ENCODE measurements at regions not wholly inside any gene's neighbourhood (a gene's known extent, or its start where the extent isn't known, plus 50 kb on each side); places are given as distances from the start of the nearest gene placed in this dataset.
"Not testable (repeated sequence)": the region's sequence is repeated elsewhere in the genome, so short reads cannot be mapped to it uniquely, and the experiment has no call there.

DNA sequence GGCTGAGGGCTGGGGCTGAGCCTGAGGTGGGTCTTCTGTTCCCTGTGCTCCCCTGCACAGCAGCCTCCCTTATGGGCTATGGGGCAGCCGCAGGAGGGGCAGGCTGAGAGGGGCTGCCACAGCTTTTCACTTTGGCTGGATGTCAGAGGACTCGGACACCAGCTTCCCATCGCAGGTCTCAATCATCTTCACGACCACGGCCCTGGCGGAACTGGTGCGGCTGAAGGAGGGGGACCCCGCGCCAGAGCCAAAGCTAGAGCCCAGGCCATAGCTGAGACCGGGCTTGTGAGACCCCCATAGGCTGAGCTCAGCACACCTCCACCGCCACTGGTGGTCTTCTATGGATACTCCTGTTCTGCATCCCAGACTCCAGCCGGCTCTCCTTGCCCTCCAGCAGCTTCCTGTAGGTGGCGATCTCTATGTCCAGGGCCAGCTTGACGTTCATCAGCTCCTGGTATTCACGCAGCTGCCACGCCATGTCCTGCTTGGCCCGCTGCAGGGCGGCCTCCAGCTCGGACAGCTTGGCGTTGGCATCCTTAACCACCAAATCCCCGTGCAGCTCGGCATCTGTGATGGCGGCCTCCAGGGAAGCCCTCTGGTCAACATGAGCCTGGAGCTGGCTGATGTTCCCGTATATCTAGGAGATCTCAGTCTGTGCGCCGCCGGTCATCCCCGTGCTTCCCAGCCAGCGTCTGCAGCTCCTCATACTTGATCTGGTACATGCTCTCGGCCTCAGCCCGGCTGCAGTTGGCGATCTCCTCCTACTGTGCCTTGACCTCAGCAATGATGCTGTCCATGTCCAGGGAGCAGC, 181.7 kb upstream of the SYNPR start:
- DNase-seq (ENCODE audit: low read depth): no peak

DNA sequence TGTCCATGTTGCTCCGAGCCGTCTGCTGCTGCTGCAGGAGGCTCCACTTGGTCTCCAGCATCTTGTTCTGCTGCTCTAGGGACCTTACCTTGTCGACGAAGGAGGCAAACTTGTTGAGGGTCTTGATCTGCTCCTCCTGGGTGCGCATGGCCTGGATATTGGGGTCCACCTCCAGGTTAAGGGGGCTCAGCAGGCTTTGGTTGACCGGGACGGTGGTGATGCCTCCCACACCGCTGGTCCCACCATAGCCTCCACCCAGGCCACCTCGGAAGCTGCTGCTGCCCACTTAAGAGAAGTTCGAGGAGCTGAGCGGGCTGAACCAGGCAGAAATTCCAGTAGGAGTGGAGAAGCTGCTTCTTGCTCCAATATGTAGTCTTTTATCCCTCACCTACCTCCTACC, 180.7 kb upstream of the SYNPR start:
- DNase-seq (ENCODE audit: low read depth): no peak

DNA sequence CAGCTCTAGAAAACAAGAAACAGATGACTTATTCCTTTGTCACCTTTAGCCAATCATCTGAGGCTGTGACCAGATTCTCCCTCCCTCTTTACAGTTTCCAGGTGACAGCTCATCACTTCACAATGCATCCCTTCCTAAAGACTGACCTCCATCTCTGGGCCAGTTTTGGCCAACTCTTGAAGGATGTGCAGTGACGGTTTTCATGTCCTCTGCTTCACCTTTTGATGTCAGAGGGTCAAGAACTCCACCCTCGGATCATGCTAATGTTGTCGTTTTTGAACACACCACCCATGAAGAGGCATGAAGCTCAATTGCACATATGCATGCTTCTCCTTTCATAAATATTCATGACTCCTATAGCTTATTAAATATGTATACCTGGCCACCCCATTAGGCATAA, 161.2 kb upstream of the SYNPR start:
- no peak for DNase-seq (ENCODE audit: low read depth)

DNA sequence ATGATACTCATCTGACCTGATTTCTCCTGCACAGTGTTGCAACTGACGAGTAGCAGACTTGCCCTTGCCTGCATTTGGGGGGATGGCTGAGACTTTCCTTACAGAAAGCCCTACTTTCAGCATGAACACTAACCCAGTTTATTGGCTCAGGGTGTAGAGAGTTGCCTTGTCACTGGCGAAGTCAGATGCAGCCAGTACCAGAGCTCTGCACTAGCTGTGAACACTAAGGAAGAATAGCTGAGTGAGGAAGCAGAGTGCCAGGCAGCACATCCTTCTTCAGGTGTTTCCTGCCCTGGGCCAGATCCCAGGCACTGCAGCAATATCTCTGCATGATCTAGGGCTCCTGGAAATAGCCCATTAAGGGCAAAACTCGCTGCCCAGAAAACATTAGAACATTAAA, 154.0 kb upstream of the SYNPR start:
- no peak for DNase-seq (ENCODE audit: low read depth)

DNA sequence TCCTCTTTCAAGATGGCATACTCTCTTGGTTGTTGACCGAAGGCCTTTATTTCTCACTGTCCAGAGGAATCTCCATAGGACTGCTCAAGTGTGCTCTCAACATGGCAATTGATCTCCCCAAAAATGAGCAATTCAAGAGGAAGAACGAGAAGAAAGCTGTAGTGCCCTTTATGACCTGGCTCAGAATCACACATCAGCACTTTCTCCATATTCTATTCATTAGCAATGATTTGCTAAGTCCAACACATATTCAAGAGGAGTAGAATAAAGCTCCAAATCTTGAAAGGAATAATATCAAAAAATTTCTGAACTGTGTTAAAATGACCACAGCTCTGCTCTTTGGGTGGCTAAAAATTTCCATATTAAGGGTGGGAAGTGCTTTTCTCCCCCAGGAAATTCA, 151.6 kb upstream of the SYNPR start:
- DNase-seq (ENCODE audit: low read depth): no peak

DNA sequence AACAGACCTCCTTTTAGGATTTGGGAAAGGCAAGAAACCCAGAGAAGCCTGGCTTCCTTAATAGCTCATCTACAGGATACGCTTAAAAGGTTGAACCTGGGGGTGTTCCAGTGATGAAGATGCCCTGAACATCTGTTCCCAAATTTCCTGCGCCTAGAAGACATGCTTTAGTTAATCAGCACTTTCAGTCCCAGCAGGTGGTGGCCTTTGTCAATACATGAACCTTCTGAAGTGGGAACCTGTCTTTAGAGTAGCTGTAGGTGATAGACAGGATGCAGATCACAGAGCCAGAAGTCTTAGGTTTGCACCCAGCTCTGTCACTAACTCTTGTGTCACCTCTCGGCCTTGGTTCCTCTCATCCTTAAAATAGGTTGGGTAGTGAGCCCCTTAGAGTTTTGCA, 149.7 kb upstream of the SYNPR start:
- DNase-seq (ENCODE audit: low read depth): no peak

DNA sequence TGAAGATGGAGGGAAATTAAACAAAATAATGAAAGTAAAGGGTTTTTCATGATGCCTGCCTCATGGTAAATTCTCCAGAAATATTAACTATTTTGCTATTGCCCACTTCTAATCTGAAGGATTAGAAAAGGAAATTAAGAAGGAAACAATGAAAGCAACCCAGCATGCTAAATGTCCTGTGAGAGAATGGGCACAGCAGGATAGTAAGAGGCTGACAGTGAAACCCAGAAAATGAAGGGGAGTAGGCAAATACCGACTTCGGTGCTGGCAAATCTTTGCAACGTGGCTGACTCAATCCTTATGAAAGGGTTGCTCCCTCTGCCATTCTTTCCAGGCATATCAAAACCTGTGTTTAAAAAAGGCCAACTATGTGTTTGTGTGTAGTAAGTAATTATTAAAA, 147.5 kb upstream of the SYNPR start:
- no peak for DNase-seq (ENCODE audit: low read depth)

DNA sequence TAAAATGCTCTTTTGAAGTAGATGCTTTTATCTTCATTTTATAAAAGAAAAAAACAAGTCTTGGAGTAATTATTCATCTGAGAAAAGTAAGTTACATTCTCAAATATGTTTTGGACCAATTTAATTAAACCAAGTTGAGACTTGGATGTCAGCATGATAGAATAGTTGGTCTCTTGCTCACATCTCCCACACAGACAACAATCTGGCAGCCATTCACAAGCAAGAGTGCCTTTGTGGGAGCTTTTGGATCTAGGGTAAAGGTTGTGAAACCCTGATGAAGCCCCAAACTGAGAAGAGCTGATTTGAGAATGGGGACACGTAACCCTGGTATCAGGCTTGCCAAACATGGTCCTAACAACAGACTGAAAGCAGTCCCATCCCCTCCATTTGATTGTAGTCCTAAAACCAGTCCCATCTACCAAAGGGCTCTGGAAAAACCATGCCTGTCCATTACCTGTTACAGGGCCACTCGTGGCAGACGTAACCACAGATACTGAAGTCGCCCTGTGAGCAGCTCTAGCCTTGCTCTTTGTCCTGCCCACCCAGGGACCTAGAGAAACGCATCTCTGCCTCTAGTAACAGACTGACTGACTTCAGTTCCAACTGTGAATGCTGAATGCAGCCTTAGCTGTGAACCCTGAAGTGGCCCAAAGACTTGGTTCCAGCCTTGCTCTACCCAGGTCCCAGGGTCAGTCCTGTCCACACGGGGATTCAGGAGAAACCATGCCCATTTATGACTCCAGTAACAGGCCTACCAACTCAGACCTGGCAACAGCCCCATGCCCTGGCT, 145.5 kb upstream of the SYNPR start:
- DNase-seq (ENCODE audit: low read depth): no peak

DNA sequence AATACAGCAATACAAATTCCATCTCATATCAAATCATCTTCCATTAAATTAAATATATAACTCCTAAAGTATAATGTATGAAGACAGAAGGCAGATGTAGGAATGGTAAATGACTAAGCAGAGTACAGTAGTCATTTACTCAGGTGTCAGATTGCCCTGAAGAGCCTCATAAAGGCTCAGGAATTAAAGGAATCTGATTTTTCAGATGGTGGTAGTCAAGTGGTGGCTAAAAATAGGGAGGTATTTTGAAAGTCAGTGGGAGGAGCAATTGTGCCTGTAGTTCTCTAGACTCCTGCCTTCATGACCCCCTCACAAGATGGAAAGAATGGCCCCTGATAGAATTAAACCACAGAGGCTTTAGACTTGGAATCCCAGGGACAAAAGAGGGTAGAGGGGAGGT, 142.7 kb upstream of the SYNPR start:
- no peak for DNase-seq (ENCODE audit: low read depth)

DNA sequence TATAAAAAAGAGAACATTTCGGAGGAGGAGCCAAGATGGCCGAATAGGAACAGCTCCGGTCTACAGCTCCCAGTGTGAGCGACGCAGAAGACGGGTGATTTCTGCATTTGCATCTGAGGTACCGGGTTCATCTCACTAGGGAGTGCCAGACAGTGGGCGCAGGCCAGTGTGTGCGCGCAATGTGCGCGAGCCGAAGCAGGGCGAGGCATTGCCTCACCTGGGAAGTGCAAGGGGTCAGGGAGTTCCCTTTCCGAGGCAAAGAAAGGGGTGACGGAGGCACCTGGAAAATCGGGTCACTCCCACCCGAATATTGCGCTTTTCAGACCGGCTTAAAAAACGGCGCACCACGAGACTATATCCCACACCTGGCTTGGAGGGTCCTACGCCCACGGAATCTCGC, 141.9 kb upstream of the SYNPR start:
- not testable (repeated sequence) for DNase-seq (ENCODE audit: low read depth)

DNA sequence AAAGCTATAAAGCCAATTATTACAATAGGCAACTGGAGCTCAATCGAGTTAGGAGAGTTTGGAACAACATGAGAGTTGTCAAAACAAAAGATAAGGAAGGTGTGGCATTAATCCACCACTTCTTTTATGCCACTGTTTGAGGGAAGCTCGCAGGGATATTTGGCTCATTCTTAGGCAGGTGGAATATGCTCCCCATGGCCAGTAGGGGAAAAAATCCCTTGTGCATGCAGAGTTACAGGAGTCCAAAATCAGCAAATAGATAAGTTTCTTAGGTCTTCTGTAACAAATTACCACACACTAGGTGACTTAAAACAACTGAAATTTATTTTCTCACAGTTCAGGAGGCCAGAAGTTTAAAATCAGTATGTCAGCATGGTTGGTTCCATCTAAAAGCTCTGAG, 135.4 kb upstream of the SYNPR start:
- no peak for DNase-seq (ENCODE audit: low read depth)

DNA sequence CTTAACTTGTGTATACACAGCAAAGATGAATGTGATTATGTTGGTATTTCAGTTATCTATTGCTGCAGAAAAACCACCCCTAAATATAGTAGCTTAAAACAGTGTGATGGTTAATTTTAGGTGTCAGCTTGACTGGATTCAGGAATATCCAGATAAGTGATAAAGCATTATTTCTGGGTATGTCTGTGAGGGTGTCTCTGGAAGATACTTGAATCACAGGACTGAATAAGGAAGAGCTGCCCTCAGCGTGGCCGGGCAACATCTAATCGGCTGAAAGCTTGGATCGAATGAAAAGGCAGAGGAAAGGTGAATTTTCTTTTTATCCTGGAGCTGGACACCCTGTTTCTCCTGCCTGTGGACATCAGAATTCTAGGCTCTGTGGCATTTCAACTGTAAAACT, 132.0 kb upstream of the SYNPR start:
- no peak for DNase-seq (ENCODE audit: low read depth)

DNA sequence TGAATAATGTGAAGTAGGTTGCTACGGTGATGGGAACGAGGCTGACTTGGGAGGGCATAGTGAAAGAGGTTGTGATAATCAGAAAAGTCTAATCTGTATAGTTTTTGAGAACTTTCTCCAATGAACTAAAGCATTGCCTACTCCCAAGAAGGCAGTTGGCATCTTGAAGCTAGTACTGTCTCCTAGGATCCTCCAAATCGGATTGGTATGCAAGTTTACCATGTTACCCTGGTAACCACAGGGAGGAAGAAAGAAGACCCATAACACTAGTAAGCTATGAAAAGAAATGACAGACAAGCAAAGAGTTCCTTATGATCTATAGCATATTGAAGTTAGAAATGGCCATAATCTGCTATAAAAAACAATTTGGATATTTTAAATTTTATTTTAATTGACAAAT, 127.2 kb upstream of the SYNPR start:
- DNase-seq (ENCODE audit: low read depth): no peak

DNA sequence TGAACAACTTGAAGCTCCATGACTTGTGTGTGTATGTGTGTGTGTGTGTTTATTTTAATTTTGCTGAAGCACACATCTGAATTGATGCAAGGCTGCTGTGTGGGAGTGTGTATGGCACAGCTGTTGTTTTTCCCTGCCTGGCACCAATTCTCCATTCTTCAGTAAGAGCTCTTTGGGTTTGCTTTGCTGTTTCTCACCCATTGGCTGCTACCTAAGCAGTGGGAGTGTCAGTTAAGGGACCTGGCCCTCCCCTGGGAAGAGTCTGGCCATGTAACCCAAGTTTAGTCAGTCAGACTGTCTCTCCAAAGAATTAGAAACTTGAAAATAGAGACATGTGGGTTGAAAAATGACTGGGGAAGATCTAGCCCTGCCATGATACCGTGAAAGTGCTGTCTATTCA, 126.2 kb upstream of the SYNPR start:
- no peak for DNase-seq (ENCODE audit: low read depth)

DNA sequence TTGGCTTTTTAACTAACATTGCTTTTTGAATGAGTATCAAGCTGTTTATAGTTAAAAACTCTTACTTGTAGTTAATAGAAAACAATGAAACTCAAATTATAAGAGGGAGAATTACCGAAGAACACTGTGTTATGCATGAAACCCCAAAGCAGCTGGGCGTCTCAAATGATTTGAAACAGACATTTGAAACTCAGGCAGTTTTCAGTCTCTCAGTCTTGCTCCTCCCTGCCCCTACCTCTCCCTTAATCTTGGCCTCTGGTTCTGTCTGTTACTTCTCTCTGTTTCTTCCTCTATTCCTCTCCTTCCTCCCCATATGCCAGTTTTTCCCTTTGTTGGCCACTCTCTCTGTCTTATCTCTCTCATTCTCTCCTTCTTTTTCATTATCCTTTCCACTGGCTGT, 118.3 kb upstream of the SYNPR start:
- no peak for DNase-seq (ENCODE audit: low read depth)

DNA sequence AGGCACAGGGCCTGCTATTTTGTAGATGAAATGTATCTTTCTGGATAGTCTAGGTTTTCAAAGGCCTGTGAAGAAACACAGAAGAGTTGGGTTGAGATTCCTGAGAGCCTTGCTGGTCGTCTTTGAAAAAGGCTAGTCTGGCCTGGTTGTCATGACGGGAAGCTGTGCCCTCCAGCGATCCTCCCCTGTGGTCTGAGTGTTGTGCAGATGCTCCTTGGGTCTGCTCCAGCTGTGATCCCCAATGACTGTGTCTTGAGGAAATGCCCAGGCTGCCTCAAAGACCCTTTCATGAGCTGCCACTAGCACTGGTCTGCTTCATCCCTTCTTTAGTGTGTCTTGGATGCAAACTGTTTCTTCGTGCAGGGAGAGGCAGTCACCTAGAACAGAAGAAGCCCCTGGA, 111.0 kb upstream of the SYNPR start:
- DNase-seq (ENCODE audit: low read depth): no peak

DNA sequence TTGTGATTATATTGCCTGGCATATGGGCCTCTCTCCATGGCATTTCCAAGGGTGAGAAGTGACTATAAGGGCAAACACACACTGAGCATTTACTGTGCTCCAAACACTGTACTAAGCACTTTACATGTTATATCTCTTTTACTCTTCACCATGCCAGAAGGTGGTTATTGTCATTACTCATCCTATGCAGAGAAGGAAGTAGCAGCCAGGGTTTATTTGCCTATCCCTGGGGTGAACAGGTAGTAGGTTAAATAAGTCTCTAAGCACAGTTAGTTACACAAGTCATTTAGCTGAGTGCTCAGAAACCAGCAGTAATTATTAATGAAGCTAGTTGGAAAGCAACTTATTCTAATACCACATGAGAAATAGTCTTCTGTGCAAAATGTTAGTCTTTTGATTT, 109.9 kb upstream of the SYNPR start:
- no peak for DNase-seq (ENCODE audit: low read depth)

DNA sequence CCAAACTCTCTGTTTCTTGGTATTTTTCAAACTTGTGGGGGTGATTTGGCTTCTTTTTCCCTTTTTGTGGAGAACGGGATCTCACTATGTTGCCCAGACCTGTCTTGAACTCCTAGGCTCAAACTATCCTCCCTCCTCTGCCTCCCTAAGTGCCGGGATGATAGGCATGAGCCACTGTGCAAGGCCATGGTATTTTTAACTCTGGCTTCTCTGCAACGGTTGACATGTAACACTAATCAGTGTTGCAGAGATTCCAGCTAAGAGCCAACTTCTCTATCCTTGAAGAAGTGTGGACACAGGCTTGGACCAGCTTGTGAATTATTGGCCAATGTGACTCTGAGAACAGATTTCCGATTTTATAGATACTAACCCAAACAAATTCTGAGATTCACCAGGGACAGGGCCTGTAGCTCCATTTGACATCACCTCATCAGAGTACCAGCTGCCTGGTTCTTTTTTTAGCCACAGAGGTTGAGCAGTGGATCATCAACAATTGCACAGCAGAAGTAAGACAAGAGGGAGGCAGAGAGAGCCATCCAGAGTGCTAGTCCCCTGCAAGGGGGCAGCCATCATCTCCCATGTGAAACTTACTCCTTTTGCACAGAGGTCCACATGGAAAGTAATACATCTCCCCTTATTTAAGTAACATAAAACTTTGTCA, 98.1 kb upstream of the SYNPR start:
- DNase-seq (ENCODE audit: low read depth): no peak

DNA sequence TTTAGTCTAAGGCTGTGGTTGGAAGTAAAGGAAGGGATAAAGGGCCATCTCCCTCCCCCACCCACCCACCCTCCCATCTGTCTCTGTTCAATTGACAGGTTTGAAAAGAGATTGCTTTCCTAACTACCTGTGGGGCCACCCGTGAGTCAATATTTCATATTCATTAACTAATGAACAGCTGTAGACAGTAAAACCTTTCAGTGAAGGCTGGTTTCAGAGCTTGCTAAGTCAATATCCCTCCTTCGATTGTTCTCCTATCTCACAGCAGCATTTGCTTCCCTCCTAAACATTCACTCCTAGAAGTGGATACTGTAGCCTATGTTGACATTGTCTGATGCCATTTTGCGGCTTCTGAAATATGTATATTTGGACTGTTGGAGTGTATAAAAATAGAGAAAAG, 85.9 kb upstream of the SYNPR start:
- DNase-seq (ENCODE audit: low read depth): no peak

DNA sequence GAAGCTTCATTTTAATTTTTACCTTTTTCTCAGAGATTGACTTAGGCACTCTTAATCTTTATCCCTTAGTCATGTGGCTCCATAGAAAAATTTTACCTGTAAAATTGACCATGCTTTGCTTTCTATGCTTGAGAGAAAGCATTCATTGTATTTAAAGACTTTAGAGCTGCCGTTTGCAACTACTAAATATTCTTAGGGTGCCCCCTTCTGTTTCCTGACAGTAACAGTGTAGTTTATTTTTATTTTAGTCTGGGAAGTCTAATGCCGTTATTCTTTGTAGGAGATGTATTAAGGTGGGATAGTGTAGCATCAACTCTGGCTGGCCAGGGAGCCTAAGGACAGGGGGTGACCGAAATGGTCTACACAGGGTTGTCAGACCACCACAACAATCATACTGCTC, 84.5 kb upstream of the SYNPR start:
- no peak for DNase-seq (ENCODE audit: low read depth)

DNA sequence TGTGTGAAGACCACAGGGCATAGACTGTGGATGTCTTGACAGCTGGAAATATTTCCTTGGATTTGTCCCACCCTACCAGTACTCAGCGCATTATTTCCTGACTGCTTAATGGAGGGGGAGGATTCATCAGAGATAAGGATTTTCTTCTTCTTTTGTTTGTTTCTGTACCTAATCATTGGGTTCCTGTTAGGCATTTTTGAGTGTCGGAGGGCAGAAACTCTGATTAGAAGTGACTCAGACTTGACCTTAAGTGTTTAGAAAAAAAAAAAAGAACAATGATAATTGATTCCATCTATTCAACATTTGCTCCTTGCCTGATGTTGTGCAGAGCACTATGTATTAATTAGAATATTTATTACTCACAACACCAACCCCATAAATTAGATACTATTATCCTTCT, 78.5 kb upstream of the SYNPR start:
- DNase-seq (ENCODE audit: low read depth): no peak

DNA sequence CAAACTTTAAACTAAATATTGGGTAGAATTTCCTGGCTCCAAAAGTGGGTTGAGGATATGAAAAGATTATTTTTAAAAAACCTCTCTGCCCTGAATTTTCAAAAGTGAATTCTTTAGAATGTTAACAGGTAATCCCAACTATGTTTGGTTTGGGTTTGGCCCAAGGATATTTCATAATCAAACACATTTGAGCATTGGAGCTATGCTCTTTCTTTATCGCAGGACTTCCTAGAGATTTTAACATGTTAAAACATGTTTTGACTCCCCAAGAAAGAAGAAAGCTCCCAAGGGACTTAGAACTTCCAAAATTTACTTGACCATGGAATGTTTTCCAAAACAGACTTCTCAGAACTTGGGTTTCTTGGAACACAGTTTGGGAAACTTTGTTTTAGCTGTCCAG, 75.6 kb upstream of the SYNPR start:
- DNase-seq (ENCODE audit: low read depth): no peak

DNA sequence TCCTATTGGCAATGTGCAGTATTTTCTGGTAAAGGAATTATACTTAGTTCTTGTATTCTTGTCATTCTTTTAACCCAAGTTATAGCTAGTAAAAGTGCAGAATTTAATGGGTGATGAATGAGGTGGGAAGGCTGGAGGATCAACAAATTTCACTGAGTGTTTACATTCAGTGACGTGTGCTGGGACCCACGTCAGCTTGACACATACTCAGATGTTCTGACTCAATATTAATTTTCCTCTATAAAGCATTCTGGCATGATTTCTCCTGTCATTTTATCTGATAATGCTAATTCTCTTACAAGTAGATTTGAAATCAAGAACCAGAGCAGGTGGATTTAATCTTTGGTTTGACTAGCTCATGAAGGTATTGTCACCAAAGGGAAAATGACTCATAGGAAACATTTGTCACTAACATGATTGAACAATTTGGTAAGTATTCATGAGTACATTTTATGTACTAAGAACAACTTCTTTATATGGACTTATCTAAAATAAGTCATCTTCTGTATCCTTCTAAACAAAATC, 71.0 kb upstream of the SYNPR start:
- DNase-seq (ENCODE audit: low read depth): no peak
